Chondrocyte (in vitro differentiated cells): ENCODE measurements at regions not wholly inside any gene's neighbourhood (a gene's known extent, or its start where the extent isn't known, plus 50 kb on each side); places are given as distances from the start of the nearest gene placed in this dataset.

Experiments
- DNase-seq: peaks from one replicate; pipeline ENCODE4 v3.0.0; 2021; ENCODE audit warnings: mixed read lengths, low spot score
- H3K27ac Mint-ChIP-seq: one replicate; pipeline ENCODE4 v1.8.0; 2021; ENCODE audit warnings: mild to moderate bottlenecking, moderate library complexity, mixed read lengths; ENCODE audit not compliant: unreplicated experiment
- H3K27me3 Mint-ChIP-seq: 2 replicates; pipeline ENCODE4 v1.8.0; 2021; ENCODE audit warnings: low read depth, mixed read lengths
- H3K36me3 Mint-ChIP-seq: 2 replicates; pipeline ENCODE4 v1.8.0; 2021; ENCODE audit warnings: low read depth, mixed read lengths
- H3K4me1 Mint-ChIP-seq: 2 replicates; pipeline ENCODE4 v1.8.0; 2021; ENCODE audit warnings: low read depth, mild to moderate bottlenecking, mixed read lengths
- H3K4me3 Mint-ChIP-seq: one replicate; pipeline ENCODE4 v1.8.0; 2021; ENCODE audit warnings: mild to moderate bottlenecking, moderate library complexity, mixed read lengths; ENCODE audit not compliant: unreplicated experiment
- H3K9me3 Mint-ChIP-seq: 2 replicates; pipeline ENCODE4 v1.8.0; 2021; ENCODE audit warnings: low read depth, mixed read lengths
- CTCF ChIP-seq: fragments of 200-600 bp; sonication (generic); IDR thresholded peaks from 2 replicates; pipeline ENCODE4 v1.5.0; 2021; ENCODE audit warnings: antibody characterized with exemption, mild to moderate bottlenecking, moderate library complexity

GRCh38 chr12:77481687-77482086 lies 349.0 kb upstream of the NAV3 start:
- Mint-ChIP-seq H3K9me3 (no peaks in the 10 kb centered on the region), H3K36me3 (no peaks in the 10 kb centered on the region), H3K27me3 (peaks cover 26% of the 10 kb centered on the region), H3K4me3 (no peak overlapping the region), H3K4me1 (no peaks in the 10 kb centered on the region), H3K27ac (no peak overlapping the region)
- DNase-seq = no peak
- no peak for TF ChIP-seq CTCF

GRCh38 chr12:77477907-77478533 lies 352.7 kb upstream of the NAV3 start:
- no peak for TF ChIP-seq CTCF
- Mint-ChIP-seq H3K36me3 (no peaks in the 10 kb centered on the region), H3K27me3 (peaks cover 19% of the 10 kb centered on the region), H3K4me1 (no peaks in the 10 kb centered on the region), H3K4me3 (no peak overlapping the region), H3K9me3 (no peaks in the 10 kb centered on the region), H3K27ac (no peak overlapping the region)
- no peak for DNase-seq

GRCh38 chr12:77471801-77472200 lies 358.9 kb upstream of the NAV3 start:
- Mint-ChIP-seq H3K4me1 (no peaks in the 10 kb centered on the region), H3K4me3 (no peak overlapping the region), H3K27me3 (peaks cover 7% of the 10 kb centered on the region), H3K27ac (no peak overlapping the region), H3K9me3 (no peaks in the 10 kb centered on the region), H3K36me3 (no peaks in the 10 kb centered on the region)
- TF ChIP-seq CTCF = no peak
- DNase-seq = no peak

GRCh38 chr12:77469578-77470333 lies 360.9 kb upstream of the NAV3 start:
- DNase-seq = no peak
- no peak for TF ChIP-seq CTCF
- Mint-ChIP-seq H3K9me3 (no peaks in the 10 kb centered on the region), H3K36me3 (no peaks in the 10 kb centered on the region), H3K27ac (no peak overlapping the region), H3K4me1 (no peaks in the 10 kb centered on the region), H3K27me3 (peaks cover 3% of the 10 kb centered on the region), H3K4me3 (no peak overlapping the region)

- peaks cover 4% of the 10 kb centered on the region for H3K9me3 Mint-ChIP-seq
- no peak for TF ChIP-seq CTCF
- H3K27me3 Mint-ChIP-seq = peaks cover 17% of the 10 kb centered on the region
- no peaks in the 10 kb centered on the region for H3K4me1 Mint-ChIP-seq
- H3K36me3 Mint-ChIP-seq = no peaks in the 10 kb centered on the region
- no peak overlapping the region for H3K27ac Mint-ChIP-seq
- DNase-seq = no peak
- H3K4me3 Mint-ChIP-seq = no peak overlapping the region
Measured at GRCh38 chr12:77442633-77443032, 377.3 kb upstream of the E2F7 start.
